CD4-positive, CD25-positive, alpha-beta regulatory T cell (primary cell): ENCODE measurements at regions not wholly inside any gene's neighbourhood (a gene's known extent, or its start where the extent isn't known, plus 50 kb on each side); places are given as distances from the start of the nearest gene placed in this dataset.

Source experiments
- ATAC-seq, 2 donors: fragments of 150-1000 bp; cut with Tn5 transposase; one replicate each; pipeline ENCODE4 v1.10.0; 2021; ENCODE audit warnings: low read depth in 2 of 2, moderate number of reproducible peaks in 2 of 2, moderate library complexity in 1 of 2
- DNase-seq, 3 donors: peaks; one replicate each; pipeline versions ENCODE4 v3.0.0 to v3.0.0-alpha.2; 2012 to 2022; ENCODE audit warnings: mixed read lengths in 1 of 3
- H3K27ac ChIP-seq: one replicate; pipeline ENCODE4 v1.7.0; 2013; ENCODE audit warnings: mild to moderate bottlenecking, low read length; ENCODE audit not compliant: insufficient read depth, poor library complexity, severe bottlenecking
- H3K27me3 ChIP-seq: one replicate; pipeline ENCODE4 v1.7.0; 2013; ENCODE audit warnings: low read length; ENCODE audit not compliant: control insufficient read depth, insufficient read depth
- H3K36me3 ChIP-seq: one replicate; pipeline ENCODE4 v1.7.0; 2013; ENCODE audit warnings: mild to moderate bottlenecking, low read length, moderate library complexity; ENCODE audit not compliant: control insufficient read depth, insufficient read depth
- H3K4me1 ChIP-seq: 2 replicates; pipeline ENCODE4 v1.7.0; 2013; ENCODE audit warnings: mild to moderate bottlenecking, low read length; ENCODE audit not compliant: insufficient read depth, control insufficient read depth, poor library complexity, severe bottlenecking
- H3K4me3 ChIP-seq: one replicate; pipeline ENCODE4 v1.7.0; 2013; ENCODE audit warnings: low read depth, mild to moderate bottlenecking, low read length, moderate library complexity
- H3K9me3 ChIP-seq, 2 experiments: 1 replicate in 1 of 2; 2 replicates in 1 of 2; pipeline ENCODE4 v1.7.0; 2013; ENCODE audit warnings: low read length in 2 of 2, mild to moderate bottlenecking in 1 of 2, moderate library complexity in 1 of 2; ENCODE audit not compliant: control insufficient read depth in 2 of 2
- H3K27ac Mint-ChIP-seq, 3 donors: one replicate each; pipeline ENCODE4 v1.8.0; 2020 to 2022; ENCODE audit warnings: mild to moderate bottlenecking in 3 of 3, mixed read lengths in 3 of 3, moderate library complexity in 2 of 3
- H3K27me3 Mint-ChIP-seq: one replicate; pipeline ENCODE4 v1.8.0; 2022; ENCODE audit warnings: mild to moderate bottlenecking, mixed read lengths
- H3K36me3 Mint-ChIP-seq: one replicate; pipeline ENCODE4 v1.8.0; 2020; ENCODE audit warnings: mixed read lengths
- H3K4me1 Mint-ChIP-seq, 4 donors: one replicate each; pipeline ENCODE4 v1.8.0; 2020 to 2022; ENCODE audit warnings: mixed read lengths in 4 of 4, mild to moderate bottlenecking in 1 of 4
- H3K4me3 Mint-ChIP-seq, 4 donors: one replicate each; pipeline ENCODE4 v1.8.0; 2020 to 2022; ENCODE audit warnings: mild to moderate bottlenecking in 4 of 4, mixed read lengths in 4 of 4, moderate library complexity in 3 of 4
- H3K9me3 Mint-ChIP-seq, 7 donors: one replicate each; pipeline ENCODE4 v1.8.0; 2020 to 2022; ENCODE audit warnings: mixed read lengths in 7 of 7, mild to moderate bottlenecking in 3 of 7, moderate library complexity in 2 of 7

GRCh38 chr5:175096469-175097165 is 347.4 kb downstream of the DRD1 start:
- H3K9me3 ChIP-seq = no peaks in the 10 kb centered on the region
- no peaks in the 10 kb centered on the region for H3K27me3 Mint-ChIP-seq
- ATAC-seq (no peak), DNase-seq (no peak)
- H3K36me3 Mint-ChIP-seq = no peaks in the 10 kb centered on the region
- H3K4me1 Mint-ChIP-seq = no peaks in the 10 kb centered on the region
- no peaks in the 10 kb centered on the region for H3K36me3 ChIP-seq
- H3K4me1 ChIP-seq = no peaks in the 10 kb centered on the region
- H3K4me3 Mint-ChIP-seq = no peak overlapping the region
- H3K9me3 Mint-ChIP-seq = peaks cover 0 to 5% (median 0%) of the 10 kb centered on the region in 7 donors
- H3K27ac Mint-ChIP-seq = no peak overlapping the region
- no peak overlapping the region for H3K4me3 ChIP-seq
- H3K27me3 ChIP-seq = no peaks in the 10 kb centered on the region
- no peak overlapping the region for H3K27ac ChIP-seq

- H3K36me3 ChIP-seq = no peaks in the 10 kb centered on the region
- no peaks in the 10 kb centered on the region for H3K27me3 ChIP-seq
- no peak overlapping the region for H3K27ac ChIP-seq
- ATAC-seq (no peak), DNase-seq (no peak)
- no peak overlapping the region for H3K4me3 Mint-ChIP-seq
- no peak overlapping the region for H3K27ac Mint-ChIP-seq
- no peak overlapping the region for H3K4me3 ChIP-seq
- H3K4me1 ChIP-seq = no peaks in the 10 kb centered on the region
- no peaks in the 10 kb centered on the region for H3K36me3 Mint-ChIP-seq
- H3K9me3 Mint-ChIP-seq = peaks cover 0 to 5% (median 0%) of the 10 kb centered on the region in 7 donors
- H3K27me3 Mint-ChIP-seq = no peaks in the 10 kb centered on the region
- H3K9me3 ChIP-seq = no peaks in the 10 kb centered on the region
- no peaks in the 10 kb centered on the region for H3K4me1 Mint-ChIP-seq
Observed at GRCh38 chr5:175094461-175094860, 349.5 kb downstream of the DRD1 start.

GRCh38 chr5:175092691-175093090 is 351.3 kb downstream of the DRD1 start:
- no peaks in the 10 kb centered on the region for H3K9me3 ChIP-seq
- no peaks in the 10 kb centered on the region for H3K36me3 Mint-ChIP-seq
- no peak overlapping the region for H3K27ac Mint-ChIP-seq
- no peak overlapping the region for H3K27ac ChIP-seq
- H3K4me1 ChIP-seq = no peaks in the 10 kb centered on the region
- H3K9me3 Mint-ChIP-seq = peaks cover 0 to 2% (median 0%) of the 10 kb centered on the region in 7 donors
- ATAC-seq = no peak
- no peaks in the 10 kb centered on the region for H3K36me3 ChIP-seq
- no peak overlapping the region for H3K4me3 ChIP-seq
- DNase-seq = no peak
- no peaks in the 10 kb centered on the region for H3K27me3 ChIP-seq
- H3K4me1 Mint-ChIP-seq = no peaks in the 10 kb centered on the region
- no peaks in the 10 kb centered on the region for H3K27me3 Mint-ChIP-seq
- H3K4me3 Mint-ChIP-seq = no peak overlapping the region

- Mint-ChIP-seq H3K4me1 (no peaks in the 10 kb centered on the region), H3K9me3 (peaks cover 0 to 3% (median 0%) of the 10 kb centered on the region in 7 donors), H3K36me3 (no peaks in the 10 kb centered on the region), H3K27me3 (no peaks in the 10 kb centered on the region), H3K4me3 (no peak overlapping the region), H3K27ac (no peak overlapping the region)
- Histone ChIP-seq H3K9me3 (no peaks in the 10 kb centered on the region), H3K4me3 (no peak overlapping the region), H3K27ac (no peak overlapping the region), H3K4me1 (no peaks in the 10 kb centered on the region), H3K27me3 (no peaks in the 10 kb centered on the region), H3K36me3 (no peaks in the 10 kb centered on the region)
- ATAC-seq (no peak), DNase-seq (no peak)
Observed at GRCh38 chr5:175088963-175089362, 355.0 kb downstream of the DRD1 start.

- no peaks in the 10 kb centered on the region for H3K9me3 ChIP-seq
- H3K4me3 Mint-ChIP-seq = no peak overlapping the region
- no peak overlapping the region for H3K27ac Mint-ChIP-seq
- H3K36me3 ChIP-seq = no peaks in the 10 kb centered on the region
- H3K36me3 Mint-ChIP-seq = no peaks in the 10 kb centered on the region
- H3K4me1 Mint-ChIP-seq = no peaks in the 10 kb centered on the region
- no peaks in the 10 kb centered on the region for H3K27me3 ChIP-seq
- no peak overlapping the region for H3K27ac ChIP-seq
- DNase-seq (no peak), ATAC-seq (no peak)
- peaks cover 8% of the 10 kb centered on the region for H3K27me3 Mint-ChIP-seq
- peaks cover 0 to 4% (median 0%) of the 10 kb centered on the region in 7 donors for H3K9me3 Mint-ChIP-seq
- no peaks in the 10 kb centered on the region for H3K4me1 ChIP-seq
- no peak overlapping the region for H3K4me3 ChIP-seq
Observed at GRCh38 chr5:175082866-175083590, 358.6 kb downstream of the MSX2 start.

- H3K4me3 ChIP-seq = no peak overlapping the region
- no peaks in the 10 kb centered on the region for H3K36me3 ChIP-seq
- no peaks in the 10 kb centered on the region for H3K4me1 ChIP-seq
- Mint-ChIP-seq H3K4me1 (no peaks in the 10 kb centered on the region), H3K27ac (no peak overlapping the region), H3K4me3 (no peak overlapping the region), H3K9me3 (peaks cover 0 to 4% (median 0%) of the 10 kb centered on the region in 7 donors), H3K27me3 (peaks cover 8% of the 10 kb centered on the region), H3K36me3 (no peaks in the 10 kb centered on the region)
- no peak for DNase-seq
- ATAC-seq = no peak
- H3K27me3 ChIP-seq = no peaks in the 10 kb centered on the region
- H3K27ac ChIP-seq = no peak overlapping the region
- no peaks in the 10 kb centered on the region for H3K9me3 ChIP-seq
Observed at GRCh38 chr5:175082346-175082745, 358.0 kb downstream of the MSX2 start.

GRCh38 chr5:175079707-175080106 is 355.3 kb downstream of the MSX2 start:
- Mint-ChIP-seq H3K27ac (no peak overlapping the region), H3K27me3 (peaks cover 8% of the 10 kb centered on the region), H3K4me3 (no peak overlapping the region), H3K9me3 (peaks cover 0 to 4% (median 0%) of the 10 kb centered on the region in 7 donors), H3K36me3 (no peaks in the 10 kb centered on the region), H3K4me1 (no peaks in the 10 kb centered on the region)
- Histone ChIP-seq H3K27me3 (no peaks in the 10 kb centered on the region), H3K4me3 (no peak overlapping the region), H3K4me1 (no peaks in the 10 kb centered on the region), H3K36me3 (no peaks in the 10 kb centered on the region), H3K9me3 (no peaks in the 10 kb centered on the region), H3K27ac (no peak overlapping the region)
- ATAC-seq (no peak), DNase-seq (no peak)

GRCh38 chr5:175070283-175070682 is 345.9 kb downstream of the MSX2 start:
- Histone ChIP-seq H3K4me3 (no peak overlapping the region), H3K9me3 (no peaks in the 10 kb centered on the region), H3K27me3 (peaks cover 2% of the 10 kb centered on the region), H3K4me1 (no peaks in the 10 kb centered on the region), H3K27ac (no peak overlapping the region), H3K36me3 (no peaks in the 10 kb centered on the region)
- Mint-ChIP-seq H3K36me3 (no peaks in the 10 kb centered on the region), H3K4me3 (no peak overlapping the region), H3K27me3 (peaks cover 4% of the 10 kb centered on the region), H3K9me3 (peaks cover 0 to 2% (median 0%) of the 10 kb centered on the region in 7 donors), H3K27ac (no peak overlapping the region), H3K4me1 (no peaks in the 10 kb centered on the region)
- ATAC-seq (no peak), DNase-seq (no peak)
